Mesenchymal stem cell (in vitro differentiated cells and primary cell): ENCODE measurements at regions not wholly inside any gene's neighbourhood (a gene's known extent, or its start where the extent isn't known, plus 50 kb on each side); places are given as distances from the start of the nearest gene placed in this dataset.

ENCODE experiments used
- DNase-seq: peaks from one replicate; pipeline ENCODE4 v3.0.0-alpha.2; 2013
- H2AFZ ChIP-seq: one replicate; pipeline ENCODE4 v1.6.1; 2013; ENCODE audit warnings: low read depth, mild to moderate bottlenecking, control low read depth, inconsistent platforms, low read length, moderate library complexity
- H2AK5ac ChIP-seq: 2 replicates; pipeline ENCODE4 v1.6.1; 2013; ENCODE audit warnings: low read length, moderate library complexity, mild to moderate bottlenecking, inconsistent platforms; ENCODE audit not compliant: severe bottlenecking
- H2BK120ac ChIP-seq: one replicate; pipeline ENCODE4 v1.6.1; 2013; ENCODE audit warnings: low read depth, mild to moderate bottlenecking, inconsistent platforms, low read length, moderate library complexity
- H2BK12ac ChIP-seq, 2 experiments: one replicate each; pipeline ENCODE4 v1.6.1; 2013; ENCODE audit warnings: inconsistent platforms in 2 of 2, low read length in 2 of 2, mild to moderate bottlenecking in 2 of 2, moderate library complexity in 2 of 2, control low read depth in 1 of 2
- H2BK15ac ChIP-seq: one replicate; pipeline ENCODE4 v1.6.1; 2013; ENCODE audit warnings: mild to moderate bottlenecking, low read depth, inconsistent platforms; ENCODE audit not compliant: poor library complexity, severe bottlenecking
- H2BK5ac ChIP-seq: 2 replicates; pipeline ENCODE4 v1.6.1; 2013; ENCODE audit warnings: low read depth, mild to moderate bottlenecking, low read length, control low read depth, inconsistent platforms; ENCODE audit not compliant: poor library complexity, severe bottlenecking
- H3K14ac ChIP-seq, 2 experiments: one replicate each; pipeline ENCODE4 v1.6.1; 2013; ENCODE audit warnings: inconsistent platforms in 2 of 2, low read length in 2 of 2, control low read depth in 1 of 2, mild to moderate bottlenecking in 1 of 2, moderate library complexity in 1 of 2
- H3K18ac ChIP-seq, 2 experiments: one replicate each; pipeline ENCODE4 v1.6.1; 2013; ENCODE audit warnings: inconsistent platforms in 2 of 2, low read length in 2 of 2, control low read depth in 1 of 2, low read depth in 1 of 2, mild to moderate bottlenecking in 1 of 2
- H3K23ac ChIP-seq, 2 experiments: one replicate each; pipeline ENCODE4 v1.6.1; 2013; ENCODE audit warnings: inconsistent platforms in 2 of 2, low read length in 2 of 2, mild to moderate bottlenecking in 2 of 2, moderate library complexity in 2 of 2, control low read depth in 1 of 2
- H3K27ac ChIP-seq: 2 replicates; pipeline ENCODE4 v1.5.1; 2013; ENCODE audit warnings: mild to moderate bottlenecking, moderate library complexity, low read length, control low read depth, inconsistent platforms; ENCODE audit not compliant: poor library complexity, severe bottlenecking
- H3K27me3 ChIP-seq, 2 experiments: 2 replicates each; pipeline versions ENCODE4 v1.6.1 to v1.7.0; 2013; ENCODE audit warnings: low read length in 2 of 2, mild to moderate bottlenecking in 2 of 2, moderate library complexity in 2 of 2, control low read depth in 1 of 2, inconsistent platforms in 1 of 2; ENCODE audit not compliant: control insufficient read depth in 1 of 2, insufficient read depth in 1 of 2
- H3K36me3 ChIP-seq, 2 experiments: 2 replicates each; pipeline versions ENCODE4 v1.6.1 to v1.7.0; 2013; ENCODE audit warnings: low read length in 2 of 2, control low read depth in 1 of 2, inconsistent platforms in 1 of 2, low read depth in 1 of 2, mild to moderate bottlenecking in 1 of 2; ENCODE audit not compliant: insufficient read depth in 2 of 2, control insufficient read depth in 1 of 2
- H3K4ac ChIP-seq, 2 experiments: one replicate each; pipeline ENCODE4 v1.6.1; 2013; ENCODE audit warnings: inconsistent platforms in 2 of 2, low read length in 2 of 2, mild to moderate bottlenecking in 2 of 2, moderate library complexity in 2 of 2, control low read depth in 1 of 2, low read depth in 1 of 2
- H3K4me1 ChIP-seq: 2 replicates; pipeline ENCODE4 v1.6.1; 2013; ENCODE audit warnings: low read depth, low read length, control low read depth; ENCODE audit not compliant: control insufficient read depth, insufficient read depth
- H3K4me2 ChIP-seq: 2 replicates; pipeline ENCODE4 v1.6.1; 2013; ENCODE audit warnings: low read length, mild to moderate bottlenecking, inconsistent platforms; ENCODE audit not compliant: poor library complexity, severe bottlenecking
- H3K4me3 ChIP-seq, 2 experiments: 2 replicates each; pipeline versions ENCODE4 v1.5.1 to v1.7.0; 2013; ENCODE audit warnings: low read length in 2 of 2, mild to moderate bottlenecking in 2 of 2, control low read depth in 1 of 2, low read depth in 1 of 2; ENCODE audit not compliant: insufficient read depth in 1 of 2
- H3K79me1 ChIP-seq: replicated peaks from 2 replicates; pipeline ENCODE4 v1.6.1; 2013; ENCODE audit warnings: mild to moderate bottlenecking, control low read depth, low read length, inconsistent platforms; ENCODE audit not compliant: poor library complexity, severe bottlenecking
- H3K9ac ChIP-seq: 2 replicates; pipeline ENCODE4 v1.7.0; 2013; ENCODE audit warnings: mild to moderate bottlenecking, low read length, moderate library complexity
- H3K9me3 ChIP-seq: 2 replicates; pipeline ENCODE4 v1.7.0; 2013; ENCODE audit warnings: mild to moderate bottlenecking, low read length; ENCODE audit not compliant: control insufficient read depth
- H4K8ac ChIP-seq: one replicate; pipeline ENCODE4 v1.6.1; 2013; ENCODE audit warnings: inconsistent platforms, mild to moderate bottlenecking, low read length, moderate library complexity
- H4K91ac ChIP-seq: one replicate; pipeline ENCODE4 v1.6.1; 2013; ENCODE audit warnings: mild to moderate bottlenecking, low read length, inconsistent platforms
- WGBS: methylation state at CpG from one replicate; pipeline ENCODE4 v1.1.7; 2013; ENCODE audit warnings: mixed read lengths; 5-methylcytosine and 5-hydroxymethylcytosine counted together

- Histone ChIP-seq H3K9me3 (no peaks in the 10 kb centered on the region), H3K18ac (no peak overlapping the region), H3K4me3 (no peak overlapping the region), H3K23ac (no peak overlapping the region), H2AFZ (no peak overlapping the region), H3K36me3 (no peaks in the 10 kb centered on the region), H3K27ac (no peak overlapping the region), H3K4ac (no peak overlapping the region), H3K9ac (no peak overlapping the region), H3K14ac (no peak overlapping the region), H2BK5ac (no peak overlapping the region), H2BK120ac (no peak overlapping the region), H3K79me1 (no peaks in the 10 kb centered on the region), H4K91ac (no peak overlapping the region), H2BK15ac (no peak overlapping the region), H3K4me2 (no peak overlapping the region), H2BK12ac (no peak overlapping the region), H3K4me1 (no peaks in the 10 kb centered on the region), H4K8ac (no peak overlapping the region), H3K27me3 (no peaks in the 10 kb centered on the region), H2AK5ac (no peak overlapping the region)
- DNase-seq = no peak
- 92% methylated on average over 7 of the region's 8 CpGs for WGBS
Measured at GRCh38 chr7:35386082-35386815, 132.3 kb upstream of the TBX20 start.

- Histone ChIP-seq H4K8ac (no peak overlapping the region), H3K18ac (no peak overlapping the region), H3K9me3 (no peaks in the 10 kb centered on the region), H3K4ac (no peak overlapping the region), H3K4me1 (no peaks in the 10 kb centered on the region), H3K4me2 (no peak overlapping the region), H3K27me3 (no peaks in the 10 kb centered on the region), H2AK5ac (no peak overlapping the region), H3K23ac (no peak overlapping the region), H3K79me1 (no peaks in the 10 kb centered on the region), H4K91ac (no peak overlapping the region), H2BK5ac (no peak overlapping the region), H3K4me3 (no peak overlapping the region), H3K27ac (no peak overlapping the region), H2BK120ac (no peak overlapping the region), H2BK15ac (no peak overlapping the region), H3K9ac (no peak overlapping the region), H3K14ac (no peak overlapping the region), H2BK12ac (no peak overlapping the region), H2AFZ (no peak overlapping the region), H3K36me3 (no peaks in the 10 kb centered on the region)
- DNase-seq = no peak
- WGBS = 71% methylated on average over 10 of the region's 10 CpGs
Measured at GRCh38 chr7:35384761-35385700, 131.1 kb upstream of the TBX20 start.

GRCh38 chr7:35380739-35381224 is 126.9 kb upstream of the TBX20 start:
- Histone ChIP-seq H2BK120ac (no peak overlapping the region), H3K14ac (no peak overlapping the region), H4K91ac (no peak overlapping the region), H3K79me1 (no peaks in the 10 kb centered on the region), H2BK5ac (no peak overlapping the region), H2BK12ac (no peak overlapping the region), H2BK15ac (no peak overlapping the region), H3K27ac (no peak overlapping the region), H3K27me3 (no peaks in the 10 kb centered on the region), H3K4ac (no peak overlapping the region), H2AFZ (no peak overlapping the region), H4K8ac (no peak overlapping the region), H3K36me3 (no peaks in the 10 kb centered on the region), H3K23ac (no peak overlapping the region), H3K9me3 (no peaks in the 10 kb centered on the region), H3K4me1 (no peaks in the 10 kb centered on the region), H3K18ac (no peak overlapping the region), H2AK5ac (no peak overlapping the region), H3K9ac (no peak overlapping the region), H3K4me2 (no peak overlapping the region), H3K4me3 (no peak overlapping the region)
- DNase-seq = no peak
- WGBS = 88% methylated on average over 5 of the region's 6 CpGs

GRCh38 chr7:35379481-35379880 is 125.6 kb upstream of the TBX20 start:
- Histone ChIP-seq H3K4me2 (no peak overlapping the region), H3K4ac (no peak overlapping the region), H3K18ac (no peak overlapping the region), H3K4me3 (no peak overlapping the region), H3K9ac (no peak overlapping the region), H3K23ac (no peak overlapping the region), H4K8ac (no peak overlapping the region), H3K79me1 (no peaks in the 10 kb centered on the region), H2AK5ac (no peak overlapping the region), H3K36me3 (no peaks in the 10 kb centered on the region), H2BK12ac (no peak overlapping the region), H2AFZ (no peak overlapping the region), H3K9me3 (no peaks in the 10 kb centered on the region), H2BK15ac (no peak overlapping the region), H3K4me1 (no peaks in the 10 kb centered on the region), H3K27me3 (no peaks in the 10 kb centered on the region), H2BK5ac (no peak overlapping the region), H3K27ac (no peak overlapping the region), H4K91ac (no peak overlapping the region), H3K14ac (peak overlapping the region in 1 of 2 experiments; percentile 28), H2BK120ac (no peak overlapping the region)
- 91% methylated on average over 3 of the region's 3 CpGs for WGBS
- DNase-seq = no peak
